OCI-LY3 (cell line): ENCODE measurements at regions not wholly inside any gene's neighbourhood (a gene's known extent, or its start where the extent isn't known, plus 50 kb on each side); places are given as distances from the start of the nearest gene placed in this dataset.

Experiments
- CTCF ChIP-seq: fragments of 200-600, 300-600 bp; sonication (generic); IDR thresholded peaks from 2 replicates; pipeline ENCODE4 v1.5.1; 2014; ENCODE audit warnings: antibody characterized with exemption, low read length, low read depth
- EZH2phosphoT487 ChIP-seq: fragments of 200-600 bp; shearing (Covaris generic); IDR thresholded peaks from 2 replicates; pipeline ENCODE4 v1.6.1; 2018; ENCODE audit warnings: antibody characterized with exemption, mixed run types, low read depth

GRCh38 chr4:22191565-22191964 is 243.0 kb upstream of the KCNIP4 start:
- TF ChIP-seq CTCF (no peak), EZH2phosphoT487 (no peak)
